SK-N-SH treated with all-trans-retinoic acid at 6 μM for 48 hours (cell line): ENCODE measurements at regions not wholly inside any gene's neighbourhood (a gene's known extent, or its start where the extent isn't known, plus 50 kb on each side); places are given as distances from the start of the nearest gene placed in this dataset.

ENCODE experiments used
- ARNTL ChIP-seq: fragments of 450-650 bp; formaldehyde crosslinking; IDR thresholded peaks from 2 replicates; pipeline ENCODE4 v1.5.0; 2020; ENCODE audit warnings: low read depth, mild to moderate bottlenecking, moderate library complexity, borderline replicate concordance
- ESRRG ChIP-seq: fragments of 250-450 bp; sonication (Bioruptor Pico); IDR thresholded peaks from 2 replicates; pipeline ENCODE4 v1.6.1; 2021; ENCODE audit warnings: mild to moderate bottlenecking
- GLIS3 ChIP-seq: fragments of 250-450 bp; sonication (Bioruptor Pico); IDR thresholded peaks from 2 replicates; pipeline ENCODE4 v1.5.0; 2020; ENCODE audit warnings: mild to moderate bottlenecking, moderate library complexity
- ZFP3 ChIP-seq: fragments of 250-450 bp; sonication (Bioruptor Pico); IDR thresholded peaks from 2 replicates; pipeline ENCODE4 v1.5.0; 2020; ENCODE audit warnings: mild to moderate bottlenecking, moderate library complexity
- ZNF565 ChIP-seq: fragments of 450-650 bp; formaldehyde crosslinking; conservative IDR thresholded peaks from 2 replicates; pipeline ENCODE4 v1.5.0; 2020; ENCODE audit warnings: low read depth, mild to moderate bottlenecking, moderate library complexity
- ZNF70 ChIP-seq: fragments of 450-650 bp; formaldehyde crosslinking; IDR thresholded peaks from 2 replicates; pipeline ENCODE4 v1.5.0; 2020; ENCODE audit warnings: mild to moderate bottlenecking, moderate library complexity
- TF ChIP-seq, protein P1 (sequence below): fragments of 250-450 bp; sonication (Bioruptor Pico); IDR thresholded peaks from 2 replicates; pipeline ENCODE4 v1.8.0; 2020; ENCODE audit warnings: mild to moderate bottlenecking, moderate library complexity, borderline replicate concordance
- TF ChIP-seq, protein P2 (sequence below): fragments of 250-450 bp; sonication (Bioruptor Pico); IDR thresholded peaks from 2 replicates; pipeline ENCODE4 v1.5.1; 2020; ENCODE audit warnings: low read depth, mild to moderate bottlenecking, moderate library complexity
- TF ChIP-seq, protein P3 (sequence below): fragments of 250-450 bp; sonication (Bioruptor Pico); IDR thresholded peaks from 2 replicates; pipeline ENCODE4 v1.8.0; 2021; ENCODE audit warnings: low read depth, mild to moderate bottlenecking, moderate library complexity, borderline replicate concordance

DNA sequence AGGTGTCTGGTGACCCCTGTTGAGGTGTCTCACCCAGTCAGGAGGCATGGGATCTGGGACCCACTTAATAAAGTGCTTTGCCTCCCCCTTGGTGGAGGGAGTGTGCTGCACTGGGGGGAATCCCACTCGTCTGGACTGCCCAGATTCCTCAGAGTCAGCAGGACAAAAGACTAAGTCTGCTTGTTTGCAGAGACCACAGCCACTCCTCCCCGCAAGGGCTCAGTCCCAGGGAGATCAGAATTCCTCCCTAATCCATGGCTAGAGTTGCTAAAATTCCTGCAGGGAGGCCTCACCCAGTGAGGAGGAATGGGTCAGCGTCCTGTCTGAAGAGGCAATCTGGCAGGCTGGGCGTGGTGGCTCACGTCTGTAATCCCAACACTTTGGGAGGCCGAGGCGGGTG, 442.2 kb downstream of the PABPC4L start:
- TF ChIP-seq ZNF70, result no peak
- TF ChIP-seq ZNF565, result no peak
- TF ChIP-seq ARNTL (CRISPR knock-in tag), result no peak
- TF ChIP-seq, protein P1, sequence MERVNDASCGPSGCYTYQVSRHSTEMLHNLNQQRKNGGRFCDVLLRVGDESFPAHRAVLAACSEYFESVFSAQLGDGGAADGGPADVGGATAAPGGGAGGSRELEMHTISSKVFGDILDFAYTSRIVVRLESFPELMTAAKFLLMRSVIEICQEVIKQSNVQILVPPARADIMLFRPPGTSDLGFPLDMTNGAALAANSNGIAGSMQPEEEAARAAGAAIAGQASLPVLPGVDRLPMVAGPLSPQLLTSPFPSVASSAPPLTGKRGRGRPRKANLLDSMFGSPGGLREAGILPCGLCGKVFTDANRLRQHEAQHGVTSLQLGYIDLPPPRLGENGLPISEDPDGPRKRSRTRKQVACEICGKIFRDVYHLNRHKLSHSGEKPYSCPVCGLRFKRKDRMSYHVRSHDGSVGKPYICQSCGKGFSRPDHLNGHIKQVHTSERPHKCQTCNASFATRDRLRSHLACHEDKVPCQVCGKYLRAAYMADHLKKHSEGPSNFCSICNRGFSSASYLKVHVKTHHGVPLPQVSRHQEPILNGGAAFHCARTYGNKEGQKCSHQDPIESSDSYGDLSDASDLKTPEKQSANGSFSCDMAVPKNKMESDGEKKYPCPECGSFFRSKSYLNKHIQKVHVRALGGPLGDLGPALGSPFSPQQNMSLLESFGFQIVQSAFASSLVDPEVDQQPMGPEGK (CRISPR knock-in tag), result no peak
- TF ChIP-seq ESRRG (CRISPR knock-in tag), result no peak
- TF ChIP-seq ZFP3 (CRISPR knock-in tag), result no peak
- TF ChIP-seq, protein P2, sequence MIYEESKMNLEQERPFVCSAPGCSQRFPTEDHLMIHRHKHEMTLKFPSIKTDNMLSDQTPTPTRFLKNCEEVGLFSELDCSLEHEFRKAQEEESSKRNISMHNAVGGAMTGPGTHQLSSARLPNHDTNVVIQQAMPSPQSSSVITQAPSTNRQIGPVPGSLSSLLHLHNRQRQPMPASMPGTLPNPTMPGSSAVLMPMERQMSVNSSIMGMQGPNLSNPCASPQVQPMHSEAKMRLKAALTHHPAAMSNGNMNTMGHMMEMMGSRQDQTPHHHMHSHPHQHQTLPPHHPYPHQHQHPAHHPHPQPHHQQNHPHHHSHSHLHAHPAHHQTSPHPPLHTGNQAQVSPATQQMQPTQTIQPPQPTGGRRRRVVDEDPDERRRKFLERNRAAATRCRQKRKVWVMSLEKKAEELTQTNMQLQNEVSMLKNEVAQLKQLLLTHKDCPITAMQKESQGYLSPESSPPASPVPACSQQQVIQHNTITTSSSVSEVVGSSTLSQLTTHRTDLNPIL (CRISPR knock-in tag), result no peak
- TF ChIP-seq, protein P3, sequence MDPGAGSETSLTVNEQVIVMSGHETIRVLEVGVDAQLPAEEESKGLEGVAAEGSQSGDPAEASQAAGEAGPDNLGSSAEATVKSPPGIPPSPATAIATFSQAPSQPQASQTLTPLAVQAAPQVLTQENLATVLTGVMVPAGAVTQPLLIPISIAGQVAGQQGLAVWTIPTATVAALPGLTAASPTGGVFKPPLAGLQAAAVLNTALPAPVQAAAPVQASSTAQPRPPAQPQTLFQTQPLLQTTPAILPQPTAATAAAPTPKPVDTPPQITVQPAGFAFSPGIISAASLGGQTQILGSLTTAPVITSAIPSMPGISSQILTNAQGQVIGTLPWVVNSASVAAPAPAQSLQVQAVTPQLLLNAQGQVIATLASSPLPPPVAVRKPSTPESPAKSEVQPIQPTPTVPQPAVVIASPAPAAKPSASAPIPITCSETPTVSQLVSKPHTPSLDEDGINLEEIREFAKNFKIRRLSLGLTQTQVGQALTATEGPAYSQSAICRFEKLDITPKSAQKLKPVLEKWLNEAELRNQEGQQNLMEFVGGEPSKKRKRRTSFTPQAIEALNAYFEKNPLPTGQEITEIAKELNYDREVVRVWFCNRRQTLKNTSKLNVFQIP, result no peak
- TF ChIP-seq GLIS3, result no peak
